AG04450 (cell line): ENCODE measurements at regions not wholly inside any gene's neighbourhood (a gene's known extent, or its start where the extent isn't known, plus 50 kb on each side); places are given as distances from the start of the nearest gene placed in this dataset.
"Not testable (repeated sequence)": the region's sequence is repeated elsewhere in the genome, so short reads cannot be mapped to it uniquely, and the experiment has no call there.

Experiments
- CTCF ChIA-PET: fragments of 300-600, 350-600 bp; formaldehyde crosslinking; extraction: SDS; loops from one replicate; lab custom pipeline; 2022; ENCODE audit warnings: antibody characterized with exemption, inconsistent platforms; lab: Charles Lee
- POLR2A ChIA-PET: fragments of 350-600 bp; formaldehyde crosslinking; extraction: SDS; loops from one replicate; lab custom pipeline; 2021; ENCODE audit warnings: antibody characterized with exemption, inconsistent platforms; lab: Yijun Ruan, JAX
- DNase-seq: peaks from one replicate; pipeline ENCODE4 v3.0.0-alpha.2; 2011; ENCODE audit warnings: low read depth, low spot score
- H3K27ac ChIP-seq: one replicate; pipeline ENCODE4 v1.5.1; 2012; ENCODE audit warnings: low read depth, low read length, control low read depth
- H3K27me3 ChIP-seq: one replicate; pipeline ENCODE4 v1.6.0; 2012; ENCODE audit warnings: low read length; ENCODE audit not compliant: control insufficient read depth, insufficient read depth
- H3K4me3 ChIP-seq: 2 replicates; pipeline ENCODE4 v1.5.1; 2011; ENCODE audit warnings: mild to moderate bottlenecking, low read depth, low read length, control low read depth
- H3K9me3 ChIP-seq: 2 replicates; pipeline ENCODE4 v1.5.1; 2012; ENCODE audit warnings: low read length; ENCODE audit not compliant: control insufficient read depth, insufficient read depth

GRCh38 chr2:87515226-87515625 lies 232.7 kb upstream of the PLGLB2 start:
- POLR2A ChIA-PET: not testable (repeated sequence)

GRCh38 chr2:87515875-87516274 lies 232.0 kb upstream of the PLGLB2 start:
- H3K9me3 ChIP-seq, H3K27me3 ChIP-seq, H3K27ac ChIP-seq, DNase-seq, CTCF ChIA-PET, POLR2A ChIA-PET, H3K4me3 ChIP-seq: not testable (repeated sequence)

More at GRCh38 chr2:87515226-87515625, 232.7 kb upstream of the PLGLB2 start:
- DNase-seq, H3K27ac ChIP-seq, H3K9me3 ChIP-seq, H3K4me3 ChIP-seq, H3K27me3 ChIP-seq, CTCF ChIA-PET: not testable (repeated sequence)

- CTCF ChIA-PET, DNase-seq, POLR2A ChIA-PET: not testable (repeated sequence)
Measured at GRCh38 chr2:87516369-87516967, 231.4 kb upstream of the PLGLB2 start.

GRCh38 chr2:87517438-87517837 lies 230.4 kb upstream of the PLGLB2 start:
- H3K9me3 ChIP-seq, H3K27me3 ChIP-seq, DNase-seq, H3K27ac ChIP-seq, CTCF ChIA-PET, POLR2A ChIA-PET, H3K4me3 ChIP-seq: not testable (repeated sequence)

More at GRCh38 chr2:87516369-87516967, 231.4 kb upstream of the PLGLB2 start:
- not testable (repeated sequence) for H3K9me3 ChIP-seq, H3K4me3 ChIP-seq, H3K27ac ChIP-seq, H3K27me3 ChIP-seq

GRCh38 chr2:87518066-87518465 lies 229.8 kb upstream of the PLGLB2 start:
- DNase-seq, POLR2A ChIA-PET, H3K4me3 ChIP-seq, H3K27ac ChIP-seq, H3K27me3 ChIP-seq, CTCF ChIA-PET, H3K9me3 ChIP-seq: not testable (repeated sequence)

GRCh38 chr2:87518547-87518946 lies 229.3 kb upstream of the PLGLB2 start:
- POLR2A ChIA-PET, H3K4me3 ChIP-seq, H3K27me3 ChIP-seq, CTCF ChIA-PET, DNase-seq, H3K9me3 ChIP-seq, H3K27ac ChIP-seq: not testable (repeated sequence)

GRCh38 chr2:87519158-87520011 lies 228.5 kb upstream of the PLGLB2 start:
- POLR2A ChIA-PET, H3K4me3 ChIP-seq, CTCF ChIA-PET, DNase-seq, H3K27me3 ChIP-seq, H3K27ac ChIP-seq, H3K9me3 ChIP-seq: not testable (repeated sequence)

GRCh38 chr2:87521057-87521456 lies 226.8 kb upstream of the PLGLB2 start:
- H3K4me3 ChIP-seq, DNase-seq, H3K27me3 ChIP-seq, CTCF ChIA-PET, POLR2A ChIA-PET, H3K9me3 ChIP-seq, H3K27ac ChIP-seq: not testable (repeated sequence)

- H3K4me3 ChIP-seq, H3K27me3 ChIP-seq, H3K27ac ChIP-seq, H3K9me3 ChIP-seq, CTCF ChIA-PET, POLR2A ChIA-PET, DNase-seq: not testable (repeated sequence)
Measured at GRCh38 chr2:87521489-87521888, 226.4 kb upstream of the PLGLB2 start.

GRCh38 chr2:87524619-87525188 lies 223.2 kb upstream of the PLGLB2 start:
- POLR2A ChIA-PET, H3K27me3 ChIP-seq, H3K4me3 ChIP-seq, CTCF ChIA-PET, H3K9me3 ChIP-seq, DNase-seq, H3K27ac ChIP-seq: not testable (repeated sequence)

GRCh38 chr2:87525497-87525991 lies 222.3 kb upstream of the PLGLB2 start:
- H3K27me3 ChIP-seq, H3K9me3 ChIP-seq, H3K27ac ChIP-seq, CTCF ChIA-PET, POLR2A ChIA-PET, DNase-seq, H3K4me3 ChIP-seq: not testable (repeated sequence)

GRCh38 chr2:87526258-87526657 lies 221.6 kb upstream of the PLGLB2 start:
- H3K9me3 ChIP-seq, H3K4me3 ChIP-seq, POLR2A ChIA-PET, H3K27me3 ChIP-seq, H3K27ac ChIP-seq, DNase-seq, CTCF ChIA-PET: not testable (repeated sequence)
